Mesodermal cell (in vitro differentiated cells): ENCODE measurements at regions not wholly inside any gene's neighbourhood (a gene's known extent, or its start where the extent isn't known, plus 50 kb on each side); places are given as distances from the start of the nearest gene placed in this dataset.
"Not testable (repeated sequence)": the region's sequence is repeated elsewhere in the genome, so short reads cannot be mapped to it uniquely, and the experiment has no call there.

Experiments
- H3K27ac ChIP-seq: 2 replicates; pipeline ENCODE4 v1.7.0; 2013; ENCODE audit warnings: mild to moderate bottlenecking, low read depth, low read length, moderate library complexity; ENCODE audit not compliant: severe bottlenecking
- H3K36me3 ChIP-seq: 2 replicates; pipeline ENCODE4 v1.7.1; 2013; ENCODE audit warnings: mild to moderate bottlenecking, low read length, moderate library complexity; ENCODE audit not compliant: control insufficient read depth, insufficient read depth
- H3K4me1 ChIP-seq: one replicate; pipeline ENCODE4 v1.7.1; 2013; ENCODE audit warnings: mild to moderate bottlenecking, low read length; ENCODE audit not compliant: insufficient read depth, control insufficient read depth, poor library complexity, severe bottlenecking
- H3K4me3 ChIP-seq: 2 replicates; pipeline ENCODE4 v1.7.0; 2013; ENCODE audit warnings: low read length, control low read depth, mild to moderate bottlenecking; ENCODE audit not compliant: insufficient read depth, poor library complexity, severe bottlenecking; ENCODE audit errors: extremely low read depth
- H3K9me3 ChIP-seq: 2 replicates; pipeline ENCODE4 v1.7.1; 2013; ENCODE audit warnings: mild to moderate bottlenecking, low read length, moderate library complexity; ENCODE audit not compliant: control insufficient read depth
- WGBS, 2 experiments: methylation state at CpG; one replicate each; pipeline ENCODE4 v1.1.5; 2013; ENCODE audit warnings: missing lambda C conversion rate in 2 of 2; ENCODE audit not compliant: insufficient coverage in 2 of 2; 5-methylcytosine and 5-hydroxymethylcytosine counted together

DNA sequence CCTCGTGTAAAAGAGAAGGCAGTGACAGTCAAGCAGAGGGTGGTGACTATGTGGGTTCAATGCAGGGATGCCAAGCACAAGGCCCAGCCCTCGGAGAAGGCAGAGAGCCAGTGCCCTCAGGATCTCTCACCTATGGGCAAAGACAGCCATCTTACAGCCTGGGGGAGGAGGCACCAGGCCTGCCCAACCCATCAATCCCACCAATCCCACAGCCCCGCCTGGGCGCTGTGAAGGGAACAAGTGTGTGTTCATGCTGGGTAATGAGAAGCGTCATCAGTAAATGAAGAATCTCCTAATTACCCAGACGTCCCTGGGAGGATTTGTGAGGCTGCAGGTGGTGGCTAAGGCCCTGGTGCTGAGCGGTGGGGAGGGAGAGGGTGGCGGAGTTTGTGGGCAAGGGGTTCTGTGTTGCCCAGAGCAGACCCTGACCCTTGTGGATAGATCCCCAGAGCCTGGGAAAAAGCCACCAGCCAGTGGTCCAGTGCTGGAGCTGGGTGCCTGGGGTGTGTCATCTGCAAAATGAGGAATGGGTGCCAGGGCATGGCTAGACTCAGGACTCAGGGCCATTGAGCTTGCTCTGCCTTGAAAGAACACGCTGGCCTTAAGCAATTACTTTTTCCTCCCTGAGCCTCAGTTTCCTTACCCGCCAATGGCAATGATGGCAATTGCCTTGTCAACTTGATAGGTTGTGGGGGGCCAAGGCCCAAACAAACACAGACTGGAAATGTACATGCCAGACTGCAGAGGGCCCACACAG lies 128.1 kb upstream of the UNC5B start:
- Histone ChIP-seq H3K4me3 (no peak overlapping the region), H3K27ac (no peak overlapping the region), H3K4me1 (no peaks in the 10 kb centered on the region), H3K9me3 (no peaks in the 10 kb centered on the region), H3K36me3 (no peaks in the 10 kb centered on the region)
- 80 to 81% methylated on average over 5 of the region's 10 CpGs for WGBS, 2 experiments

DNA sequence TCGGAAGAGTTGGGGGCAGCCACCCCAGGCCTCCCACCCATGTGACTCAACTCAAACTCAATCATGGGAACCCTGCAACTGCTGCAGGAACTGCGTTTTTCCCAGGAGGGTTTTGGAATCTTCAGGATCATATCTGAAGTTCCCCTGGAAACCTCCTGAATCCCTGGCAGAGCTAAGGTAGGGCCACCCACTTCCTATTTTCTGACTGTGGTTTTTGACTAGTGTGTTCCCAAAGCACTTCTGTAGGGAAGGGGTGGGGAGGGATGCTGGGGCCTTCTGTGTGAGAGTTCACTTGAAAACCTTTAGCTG lies 127.6 kb upstream of the UNC5B start:
- WGBS, 2 experiments: 88 to 92% methylated on average over 1 to 2 of the region's 2 CpGs
- no peak overlapping the region for H3K27ac ChIP-seq
- H3K9me3 ChIP-seq: no peaks in the 10 kb centered on the region
- H3K36me3 ChIP-seq: no peaks in the 10 kb centered on the region
- H3K4me1 ChIP-seq: no peaks in the 10 kb centered on the region
- no peak overlapping the region for H3K4me3 ChIP-seq

- H3K4me3 ChIP-seq: no peak overlapping the region
- no peaks in the 10 kb centered on the region for H3K4me1 ChIP-seq
- 76 to 86% methylated on average over 10 to 13 of the region's 18 CpGs for WGBS, 2 experiments
- no peaks in the 10 kb centered on the region for H3K36me3 ChIP-seq
- no peaks in the 10 kb centered on the region for H3K9me3 ChIP-seq
- no peak overlapping the region for H3K27ac ChIP-seq
Observed at GRCh38 chr10:71085689-71086438, 126.5 kb upstream of the UNC5B start.

GRCh38 chr10:71086439-71087080 lies 125.8 kb upstream of the UNC5B start:
- H3K9me3 ChIP-seq: no peaks in the 10 kb centered on the region
- H3K36me3 ChIP-seq: no peaks in the 10 kb centered on the region
- no peak overlapping the region for H3K27ac ChIP-seq
- no peak overlapping the region for H3K4me3 ChIP-seq
- WGBS, 2 experiments: 82 to 85% methylated on average over 9 to 10 of the region's 11 CpGs
- H3K4me1 ChIP-seq: no peaks in the 10 kb centered on the region

GRCh38 chr10:71087622-71088021 lies 124.7 kb upstream of the UNC5B start:
- no peak overlapping the region for H3K4me3 ChIP-seq
- H3K27ac ChIP-seq: no peak overlapping the region
- H3K9me3 ChIP-seq: no peaks in the 10 kb centered on the region
- 88 to 94% methylated on average over 4 of the region's 4 CpGs for WGBS, 2 experiments
- H3K4me1 ChIP-seq: no peaks in the 10 kb centered on the region
- no peaks in the 10 kb centered on the region for H3K36me3 ChIP-seq

DNA sequence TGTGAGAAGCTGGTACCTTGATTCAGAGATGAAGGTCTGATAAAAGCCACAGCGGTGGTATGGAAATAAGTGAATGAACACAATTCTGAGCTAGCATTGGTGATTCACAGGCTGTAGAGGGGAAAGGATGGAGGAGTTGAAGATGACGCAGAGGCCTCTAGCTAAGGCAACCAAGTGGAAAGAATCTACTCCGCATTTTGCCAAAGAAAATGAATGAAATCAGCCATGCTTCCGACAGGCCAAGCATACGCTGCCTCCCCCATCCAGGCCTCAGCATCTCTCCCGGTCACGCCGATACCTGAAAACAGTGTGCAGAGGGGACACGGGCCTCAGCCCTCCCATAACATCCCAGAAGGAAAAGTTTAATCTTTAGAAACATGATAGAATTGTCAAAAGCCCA lies 124.3 kb upstream of the UNC5B start:
- Histone ChIP-seq H3K27ac (no peak overlapping the region), H3K4me1 (no peaks in the 10 kb centered on the region), H3K9me3 (no peaks in the 10 kb centered on the region), H3K36me3 (no peaks in the 10 kb centered on the region), H3K4me3 (no peak overlapping the region)
- 86 to 92% methylated on average over 5 to 9 of the region's 9 CpGs for WGBS, 2 experiments

- H3K27ac ChIP-seq, H3K9me3 ChIP-seq, H3K4me1 ChIP-seq, H3K36me3 ChIP-seq, H3K4me3 ChIP-seq: not testable (repeated sequence)
- WGBS, 2 experiments: 80 to 82% methylated on average over 4 to 6 of the region's 7 CpGs
Observed at GRCh38 chr10:71088578-71088977, 123.8 kb upstream of the UNC5B start.

DNA sequence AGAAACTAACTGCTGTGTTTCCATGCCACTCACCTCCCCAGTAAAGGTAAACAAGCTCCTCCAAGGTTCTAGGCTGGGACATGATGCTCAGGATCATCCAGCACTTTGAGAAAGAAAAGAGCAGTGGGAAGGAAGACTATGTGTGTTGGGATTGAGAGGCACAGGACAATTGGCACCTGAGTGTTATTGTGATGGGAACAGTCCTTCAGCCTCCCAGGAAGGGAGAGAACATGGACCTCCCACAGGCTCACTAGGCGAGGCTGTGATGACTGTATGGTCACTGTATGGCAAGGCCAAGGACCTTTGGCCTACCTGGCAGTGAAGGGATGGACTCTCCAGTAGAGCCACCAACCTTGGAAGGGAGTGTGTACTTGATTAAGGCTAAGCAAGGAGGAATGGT lies 123.2 kb upstream of the UNC5B start:
- H3K9me3 ChIP-seq: no peaks in the 10 kb centered on the region
- no peak overlapping the region for H3K4me3 ChIP-seq
- no peaks in the 10 kb centered on the region for H3K36me3 ChIP-seq
- H3K4me1 ChIP-seq: no peaks in the 10 kb centered on the region
- WGBS, 2 experiments: 78% methylated on average over 1 of the region's 1 CpG; no CpG with 5 or more reads in 1 of the 2 experiments
- H3K27ac ChIP-seq: no peak overlapping the region

DNA sequence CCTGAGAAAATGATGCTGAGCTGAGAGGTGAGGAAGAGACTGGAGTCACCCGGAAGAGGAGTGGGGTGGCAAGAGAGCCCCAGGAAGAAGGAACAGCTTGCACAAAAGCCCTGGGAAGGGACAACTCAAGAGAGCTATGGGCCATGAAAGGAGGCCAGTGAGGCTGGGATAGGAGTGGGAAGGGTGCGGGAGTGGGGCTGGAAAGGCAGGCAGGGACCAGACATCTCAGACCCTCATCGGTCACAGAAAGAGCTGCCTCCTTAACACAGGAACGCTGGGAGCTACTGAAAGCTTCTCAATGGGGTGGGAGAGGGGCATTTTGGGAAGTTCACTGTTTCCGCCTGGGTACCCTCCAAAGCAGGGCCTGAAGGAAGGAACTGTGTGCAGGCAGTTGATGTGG lies 122.0 kb upstream of the UNC5B start:
- Histone ChIP-seq H3K27ac (no peak overlapping the region), H3K4me1 (no peaks in the 10 kb centered on the region)

DNA sequence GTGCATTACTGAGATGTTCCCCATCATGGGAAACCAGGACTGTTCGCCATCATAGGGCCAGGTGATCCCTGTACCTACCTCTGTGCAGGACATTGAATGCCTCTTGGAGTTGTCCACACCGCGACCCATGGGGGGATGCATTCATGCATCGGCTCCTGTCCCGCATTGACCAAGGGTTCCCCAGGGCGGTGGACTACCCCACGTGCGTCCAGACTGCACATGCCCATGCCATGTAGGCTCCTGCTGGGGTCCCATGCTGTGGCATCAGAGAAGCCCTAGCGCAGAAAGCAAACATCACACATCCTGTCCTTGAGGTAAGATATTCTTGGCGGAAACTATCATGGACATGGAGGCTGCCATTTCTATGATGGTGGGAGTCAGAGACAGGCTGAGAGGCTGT lies 121.6 kb upstream of the UNC5B start:
- Histone ChIP-seq H3K36me3 (no peaks in the 10 kb centered on the region), H3K9me3 (no peaks in the 10 kb centered on the region), H3K27ac (no peak overlapping the region), H3K4me1 (no peaks in the 10 kb centered on the region), H3K4me3 (no peak overlapping the region)
- WGBS, 2 experiments: 93 to 96% methylated on average over 10 of the region's 10 CpGs

More for the DNA sequence above, 122.0 kb upstream of the UNC5B start:
- 93 to 99% methylated on average over 5 of the region's 5 CpGs for WGBS, 2 experiments
- H3K4me3 ChIP-seq: no peak overlapping the region
- H3K9me3 ChIP-seq: no peaks in the 10 kb centered on the region
- H3K36me3 ChIP-seq: no peaks in the 10 kb centered on the region
